ENCODE measurements at regions not wholly inside any gene's neighbourhood (a gene's known extent, or its start where the extent isn't known, plus 50 kb on each side); places are given as distances from the start of the nearest gene placed in this dataset.
A peak's percentile ranks its signal among the peaks of the same experiment; 100 is the strongest.

DNA sequence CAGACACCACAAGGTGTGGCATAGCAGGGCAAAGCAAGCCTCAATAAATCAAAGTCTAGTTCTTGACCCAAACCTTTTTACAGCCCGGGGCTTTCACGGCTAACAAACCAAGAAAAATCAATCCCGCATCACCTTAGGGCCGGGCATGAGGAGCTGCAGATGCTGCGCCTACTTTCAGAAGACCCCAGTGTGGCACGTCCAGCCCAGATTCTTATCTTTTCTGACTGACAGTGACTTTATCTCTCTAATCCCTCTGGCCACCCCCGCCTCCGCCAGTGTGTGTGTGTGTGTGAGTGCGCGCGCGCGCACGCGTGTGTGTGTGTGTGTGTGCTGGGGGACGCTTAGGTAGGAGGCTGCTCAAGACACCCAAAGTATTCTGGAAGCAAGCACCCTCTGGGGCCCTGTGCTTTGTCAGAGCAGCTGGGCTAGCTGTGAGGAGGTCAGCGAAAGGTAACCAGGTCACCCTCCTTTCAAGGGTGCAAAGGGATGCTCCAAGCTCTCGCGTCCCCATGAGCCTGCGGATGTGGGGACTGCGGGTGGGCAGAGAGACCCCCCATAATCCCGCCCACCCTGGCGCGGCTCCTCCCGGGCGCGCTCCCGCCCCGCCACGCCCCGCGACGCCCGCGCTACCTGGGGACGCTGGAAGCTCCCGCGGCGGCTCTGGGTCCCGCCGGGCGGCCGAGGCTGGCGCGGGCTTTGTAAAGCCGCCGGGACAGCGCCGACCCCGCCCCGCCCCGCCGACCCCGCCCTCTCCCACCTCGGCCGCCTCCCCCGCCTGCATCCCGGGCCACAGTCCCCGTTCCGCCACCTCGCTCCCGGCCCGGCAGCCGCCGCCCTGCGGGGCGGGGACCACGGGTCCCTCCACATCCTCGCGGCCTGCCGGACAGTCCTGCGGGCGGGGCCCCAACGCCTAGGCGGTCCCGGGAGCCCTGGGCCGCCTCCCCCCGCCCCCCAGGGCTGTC is 57.1 kb upstream of the RHOBTB1 start:
- no peaks in the 10 kb centered on the region for H4K20me1 ChIP-seq (ENCODE audit: insufficient read depth, low read length)
- H3K79me2 ChIP-seq (ENCODE audit: insufficient read depth, low read length): peaks cover 46% of the 10 kb centered on the region
- ChIA-PET CTCF (ENCODE audit: low intra/inter-chr PET ratio, low total read pairs) (no interaction called here), POLR2A (interaction anchor here (0.7 to 1.4 kb wide), 5 partner anchors 20 to 66 kb away, joined by 3 to 4 read pairs (median 4); no protein-coding TSS in a partner anchor)
- peak; percentile 71 for DNase-seq (ENCODE audit: low spot score)
- in situ Hi-C loops (cut with HindIII; ENCODE audit: extremely low pct_ligation_motif_present, low pct_unique_long_range_greater_than_20kb) (no loop called here), intact Hi-C loops (cut with micrococcal nuclease; ENCODE audit: unreplicated experiment) (loop anchor here (1.0 to 2.0 kb wide), 2 partner anchors 22 to 65 kb away; no protein-coding TSS in a partner anchor)
- FAIRE-seq: peak; percentile 21
- H2AFZ ChIP-seq (ENCODE audit: low read length): no peak overlapping the region
- peak; percentile 95 for ATAC-seq
- H3K4me3 ChIP-seq (replicated peaks in 1 of 3; ENCODE audit: insufficient read depth in 1 of 3, low read depth in 2 of 3, low read length in 3 of 3): peak overlapping the region; percentile 79 to 98 (median 92)
- H3K4me2 ChIP-seq (ENCODE audit: low read depth, low read length): peak overlapping the region; percentile 88
- no peaks in the 10 kb centered on the region for H3K9me3 ChIP-seq (ENCODE audit: low read length)
- H3K27ac ChIP-seq (ENCODE audit: extremely low read length, insufficient read depth, low read length): peak overlapping the region; percentile 59
- no TSS peak for BruUV-seq (replicated peaks)
- 1% methylated on average over 28 of the region's 78 CpGs for WGBS (ENCODE audit: low lambda C conversion rate)
- H3K27me3 ChIP-seq (ENCODE audit: control insufficient read depth in 1 of 2, insufficient read depth in 2 of 2, low read length in 2 of 2): no peaks in the 10 kb centered on the region
- H3K9ac ChIP-seq (ENCODE audit: insufficient read depth, low read depth, low read length): peak overlapping the region; percentile 68
- peaks cover 48% of the 10 kb centered on the region for H3K4me1 ChIP-seq (ENCODE audit: insufficient read depth, low read length)
- no peaks in the 10 kb centered on the region for H3K36me3 ChIP-seq (replicated peaks in 1 of 2; ENCODE audit: control insufficient read depth in 1 of 2, insufficient read depth in 2 of 2, low read length in 2 of 2)
- TF ChIP-seq ZFP90 (CRISPR knock-in tag; IDR thresholded peaks at IDR 0.05; ENCODE audit: borderline replicate concordance) (peak; percentile 59; the same call in 1 of the 2 replicates), SSRP1 (CRISPR knock-in tag; IDR thresholded peaks at IDR 0.05) (no peak), SP5 (CRISPR knock-in tag; IDR thresholded peaks at IDR 0.05; ENCODE audit: borderline replicate concordance, low read depth) (peak; percentile 33; the same call in 1 of the 2 replicates), SOX5 (CRISPR knock-in tag; IDR thresholded peaks at IDR 0.05; ENCODE audit: borderline replicate concordance) (no peak), REPIN1 (CRISPR knock-in tag; IDR thresholded peaks at IDR 0.05; ENCODE audit: borderline replicate concordance, low read depth) (peak; percentile 69; the same call in 1 of the 2 replicates), MED13 (CRISPR knock-in tag; IDR thresholded peaks at IDR 0.05) (0 out of 2 replicates have a peak, but pooled peaks have one; percentile 55), HOXA3 (CRISPR knock-in tag; IDR thresholded peaks at IDR 0.05) (peak; percentile 45), TCF7 (IDR thresholded peaks at IDR 0.05; ENCODE audit: low read depth) (peak; percentile 18; the same call in 1 of the 2 replicates), SNAPC4 (CRISPR knock-in tag; IDR thresholded peaks at IDR 0.05) (no peak), SALL2 (CRISPR knock-in tag; IDR thresholded peaks at IDR 0.05) (peak; percentile 38; the same call in 1 of the 2 replicates), ZNF296 (CRISPR knock-in tag; conservative IDR thresholded peaks at IDR 0.05) (no peak), NCOA2 (CRISPR knock-in tag; IDR thresholded peaks at IDR 0.05) (peak; percentile 43; the same call in 1 of the 2 replicates), AGO2 (optimal IDR thresholded peaks at IDR 0.05; ENCODE audit: low read depth, low read length) (peak; percentile 22), EHMT2 (IDR thresholded peaks at IDR 0.05; ENCODE audit: borderline replicate concordance, low read depth, low read length) (no peak)
- TF ChIP-seq, protein P1, sequence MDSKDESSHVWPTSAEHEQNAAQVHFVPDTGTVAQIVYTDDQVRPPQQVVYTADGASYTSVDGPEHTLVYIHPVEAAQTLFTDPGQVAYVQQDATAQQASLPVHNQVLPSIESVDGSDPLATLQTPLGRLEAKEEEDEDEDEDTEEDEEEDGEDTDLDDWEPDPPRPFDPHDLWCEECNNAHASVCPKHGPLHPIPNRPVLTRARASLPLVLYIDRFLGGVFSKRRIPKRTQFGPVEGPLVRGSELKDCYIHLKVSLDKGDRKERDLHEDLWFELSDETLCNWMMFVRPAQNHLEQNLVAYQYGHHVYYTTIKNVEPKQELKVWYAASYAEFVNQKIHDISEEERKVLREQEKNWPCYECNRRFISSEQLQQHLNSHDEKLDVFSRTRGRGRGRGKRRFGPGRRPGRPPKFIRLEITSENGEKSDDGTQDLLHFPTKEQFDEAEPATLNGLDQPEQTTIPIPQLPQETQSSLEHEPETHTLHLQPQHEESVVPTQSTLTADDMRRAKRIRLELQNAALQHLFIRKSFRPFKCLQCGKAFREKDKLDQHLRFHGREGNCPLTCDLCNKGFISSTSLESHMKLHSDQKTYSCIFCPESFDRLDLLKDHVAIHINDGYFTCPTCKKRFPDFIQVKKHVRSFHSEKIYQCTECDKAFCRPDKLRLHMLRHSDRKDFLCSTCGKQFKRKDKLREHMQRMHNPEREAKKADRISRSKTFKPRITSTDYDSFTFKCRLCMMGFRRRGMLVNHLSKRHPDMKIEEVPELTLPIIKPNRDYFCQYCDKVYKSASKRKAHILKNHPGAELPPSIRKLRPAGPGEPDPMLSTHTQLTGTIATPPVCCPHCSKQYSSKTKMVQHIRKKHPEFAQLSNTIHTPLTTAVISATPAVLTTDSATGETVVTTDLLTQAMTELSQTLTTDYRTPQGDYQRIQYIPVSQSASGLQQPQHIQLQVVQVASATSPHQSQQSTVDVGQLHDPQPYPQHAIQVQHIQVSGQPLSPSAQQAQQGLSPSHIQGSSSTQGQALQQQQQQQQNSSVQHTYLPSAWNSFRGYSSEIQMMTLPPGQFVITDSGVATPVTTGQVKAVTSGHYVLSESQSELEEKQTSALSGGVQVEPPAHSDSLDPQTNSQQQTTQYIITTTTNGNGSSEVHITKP (CRISPR knock-in tag; IDR thresholded peaks at IDR 0.05; ENCODE audit: low read depth): 0 out of 2 replicates have a peak, but pooled peaks have one; percentile 11
